ENCODE measurements at regions not wholly inside any gene's neighbourhood (a gene's known extent, or its start where the extent isn't known, plus 50 kb on each side); places are given as distances from the start of the nearest gene placed in this dataset.
"Not testable (repeated sequence)": the region's sequence is repeated elsewhere in the genome, so short reads cannot be mapped to it uniquely, and the experiment has no call there.

- intact Hi-C loops (cut with DNase I; ENCODE audit: low total_unique reads), result no loop called here
- no peak for TF ChIP-seq CTCF (IDR thresholded peaks at IDR 0.05 in 4 of 5, conservative IDR thresholded peaks at IDR 0.05 in 1 of 5)
- TF ChIP-seq POLR2A (IDR thresholded peaks at IDR 0.05), result no peak
- H3K4me1 ChIP-seq, result no peaks in the 10 kb centered on the region
- no peaks in the 10 kb centered on the region for H3K36me3 ChIP-seq
- DNase-seq, result no peak
- H3K27me3 ChIP-seq, result no peaks in the 10 kb centered on the region
- no peak overlapping the region for H3K27ac ChIP-seq
- H3K4me3 ChIP-seq, result no peak overlapping the region
- in situ Hi-C loops (cut with MboI; ENCODE audit: low sequenced_read_pairs in 4 of 4), result no loop called here
- no peaks in the 10 kb centered on the region for H3K9me3 ChIP-seq
- ATAC-seq, result no peak
Observed at GRCh38 chr2:22449696-22450095, 935.3 kb upstream of the KLHL29 start.

- Histone ChIP-seq H3K27me3 (no peaks in the 10 kb centered on the region), H3K36me3 (no peaks in the 10 kb centered on the region), H3K4me3 (no peak overlapping the region), H3K27ac (no peak overlapping the region), H3K4me1 (no peaks in the 10 kb centered on the region), H3K9me3 (no peaks in the 10 kb centered on the region)
- in situ Hi-C loops (cut with MboI; ENCODE audit: low sequenced_read_pairs in 4 of 4), result no loop called here
- DNase-seq (no peak), ATAC-seq (no peak)
- intact Hi-C loops (cut with DNase I; ENCODE audit: low total_unique reads), result no loop called here
- TF ChIP-seq POLR2A (IDR thresholded peaks at IDR 0.05) (no peak), CTCF (IDR thresholded peaks at IDR 0.05 in 4 of 5, conservative IDR thresholded peaks at IDR 0.05 in 1 of 5) (no peak)
Observed at GRCh38 chr2:22450831-22451230, 934.1 kb upstream of the KLHL29 start.

- DNase-seq (no peak), ATAC-seq (no peak)
- in situ Hi-C loops (cut with MboI; ENCODE audit: low sequenced_read_pairs in 4 of 4) (no loop called here), intact Hi-C loops (cut with DNase I; ENCODE audit: low total_unique reads) (no loop called here)
- no peaks in the 10 kb centered on the region for H3K9me3 ChIP-seq
- no peak for TF ChIP-seq POLR2A (IDR thresholded peaks at IDR 0.05)
- H3K27ac ChIP-seq, result no peak overlapping the region
- no peaks in the 10 kb centered on the region for H3K36me3 ChIP-seq
- no peak overlapping the region for H3K4me3 ChIP-seq
- H3K27me3 ChIP-seq, result no peaks in the 10 kb centered on the region
- no peaks in the 10 kb centered on the region for H3K4me1 ChIP-seq
Observed at GRCh38 chr2:22454826-22455485, 930.0 kb upstream of the KLHL29 start.

- Histone ChIP-seq H3K4me3 (no peak overlapping the region), H3K9me3 (no peaks in the 10 kb centered on the region), H3K27ac (no peak overlapping the region), H3K4me1 (no peaks in the 10 kb centered on the region), H3K27me3 (no peaks in the 10 kb centered on the region), H3K36me3 (no peaks in the 10 kb centered on the region)
- DNase-seq (no peak), ATAC-seq (no peak)
- TF ChIP-seq CTCF (IDR thresholded peaks at IDR 0.05 in 4 of 5, conservative IDR thresholded peaks at IDR 0.05 in 1 of 5) (no peak), POLR2A (IDR thresholded peaks at IDR 0.05) (no peak)
- in situ Hi-C loops (cut with MboI; ENCODE audit: low sequenced_read_pairs in 4 of 4), result no loop called here
- intact Hi-C loops (cut with DNase I; ENCODE audit: low total_unique reads), result no loop called here
Observed at GRCh38 chr2:22458440-22458839, 926.5 kb upstream of the KLHL29 start.

GRCh38 chr2:22475103-22475502, 909.9 kb upstream of the KLHL29 start:
- ATAC-seq; in situ Hi-C loops (cut with MboI; ENCODE audit: low sequenced_read_pairs in 4 of 4); intact Hi-C loops (cut with DNase I; ENCODE audit: low total_unique reads); H3K27ac ChIP-seq; DNase-seq; H3K9me3 ChIP-seq; H3K4me1 ChIP-seq; H3K4me3 ChIP-seq; H3K27me3 ChIP-seq; H3K36me3 ChIP-seq: not testable (repeated sequence)

- intact Hi-C loops (cut with DNase I; ENCODE audit: low total_unique reads) (no loop called here), in situ Hi-C loops (cut with MboI; ENCODE audit: low sequenced_read_pairs in 4 of 4) (no loop called here)
- DNase-seq (no peak), ATAC-seq (no peak)
- Histone ChIP-seq H3K27me3 (no peaks in the 10 kb centered on the region), H3K36me3 (no peaks in the 10 kb centered on the region), H3K4me3 (no peak overlapping the region), H3K4me1 (no peaks in the 10 kb centered on the region), H3K9me3 (no peaks in the 10 kb centered on the region), H3K27ac (no peak overlapping the region)
- TF ChIP-seq CTCF (IDR thresholded peaks at IDR 0.05 in 4 of 5, conservative IDR thresholded peaks at IDR 0.05 in 1 of 5) (no peak), POLR2A (IDR thresholded peaks at IDR 0.05) (no peak)
Observed at GRCh38 chr2:22478329-22478728, 906.6 kb upstream of the KLHL29 start.

Measured in gastrocnemius medialis (tissue), 4 donors.